ENCODE measurements at regions not wholly inside any gene's neighbourhood (a gene's known extent, or its start where the extent isn't known, plus 50 kb on each side); places are given as distances from the start of the nearest gene placed in this dataset.

DNA sequence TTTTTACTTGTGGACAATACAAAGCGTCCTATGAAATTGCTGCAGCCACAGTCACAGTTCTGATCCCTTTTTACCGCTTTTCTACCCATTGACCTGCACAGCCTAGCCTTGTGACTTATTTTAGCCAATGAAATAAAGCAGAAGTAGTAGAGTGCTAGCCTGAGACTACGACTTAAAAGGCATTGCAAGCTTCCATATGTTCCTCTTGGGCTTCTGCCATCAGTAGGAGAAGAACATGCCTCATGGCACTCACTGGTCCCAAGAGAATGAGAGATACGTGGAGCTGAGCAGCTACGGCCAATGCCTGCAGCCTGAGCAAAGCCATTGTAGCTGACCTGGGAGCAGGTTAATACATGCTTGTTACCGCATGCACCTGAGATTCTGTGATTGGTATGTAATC lies 416.6 kb upstream of the CLINT1 start:
- Histone ChIP-seq H3K36me3 (ENCODE audit: control insufficient read depth, insufficient read depth, low read length) (no peaks in the 10 kb centered on the region), H3K4me3 (ENCODE audit: low read depth, low read length) (no peak overlapping the region), H3K27me3 (ENCODE audit: control insufficient read depth, insufficient read depth, low read length) (no peaks in the 10 kb centered on the region)
- no peak for DNase-seq (ENCODE audit: low read depth)
- TF ChIP-seq, protein P1, sequence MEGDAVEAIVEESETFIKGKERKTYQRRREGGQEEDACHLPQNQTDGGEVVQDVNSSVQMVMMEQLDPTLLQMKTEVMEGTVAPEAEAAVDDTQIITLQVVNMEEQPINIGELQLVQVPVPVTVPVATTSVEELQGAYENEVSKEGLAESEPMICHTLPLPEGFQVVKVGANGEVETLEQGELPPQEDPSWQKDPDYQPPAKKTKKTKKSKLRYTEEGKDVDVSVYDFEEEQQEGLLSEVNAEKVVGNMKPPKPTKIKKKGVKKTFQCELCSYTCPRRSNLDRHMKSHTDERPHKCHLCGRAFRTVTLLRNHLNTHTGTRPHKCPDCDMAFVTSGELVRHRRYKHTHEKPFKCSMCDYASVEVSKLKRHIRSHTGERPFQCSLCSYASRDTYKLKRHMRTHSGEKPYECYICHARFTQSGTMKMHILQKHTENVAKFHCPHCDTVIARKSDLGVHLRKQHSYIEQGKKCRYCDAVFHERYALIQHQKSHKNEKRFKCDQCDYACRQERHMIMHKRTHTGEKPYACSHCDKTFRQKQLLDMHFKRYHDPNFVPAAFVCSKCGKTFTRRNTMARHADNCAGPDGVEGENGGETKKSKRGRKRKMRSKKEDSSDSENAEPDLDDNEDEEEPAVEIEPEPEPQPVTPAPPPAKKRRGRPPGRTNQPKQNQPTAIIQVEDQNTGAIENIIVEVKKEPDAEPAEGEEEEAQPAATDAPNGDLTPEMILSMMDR (IDR thresholded peaks at IDR 0.05; ENCODE audit: insufficient read depth, low read length, poor library complexity, severe bottlenecking): no peak

DNA sequence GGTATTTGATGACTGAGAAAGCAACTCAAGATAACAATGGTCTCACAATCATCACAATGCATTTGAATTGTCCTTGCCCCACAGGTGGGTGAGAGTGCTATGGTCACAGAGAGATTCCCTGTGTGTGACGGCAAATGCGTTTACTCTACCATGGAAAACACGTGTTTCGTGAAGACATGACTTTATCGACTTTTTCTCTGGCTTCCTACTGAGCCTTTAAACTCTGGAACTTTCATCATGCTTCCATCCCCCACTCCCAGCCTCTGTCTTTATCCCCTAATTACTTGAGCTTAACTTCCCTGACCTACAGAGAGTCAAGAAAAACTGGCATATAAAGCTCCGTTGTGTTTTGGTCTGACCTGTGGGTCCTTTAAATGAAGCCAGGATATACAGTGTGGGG lies 414.1 kb upstream of the CLINT1 start:
- no peak overlapping the region for H3K4me3 ChIP-seq (ENCODE audit: low read depth, low read length)
- H3K27me3 ChIP-seq (ENCODE audit: control insufficient read depth, insufficient read depth, low read length): no peaks in the 10 kb centered on the region
- H3K36me3 ChIP-seq (ENCODE audit: control insufficient read depth, insufficient read depth, low read length): no peaks in the 10 kb centered on the region
- TF ChIP-seq, protein P1 (IDR thresholded peaks at IDR 0.05; ENCODE audit: insufficient read depth, low read length, poor library complexity, severe bottlenecking): no peak
- DNase-seq (ENCODE audit: low read depth): no peak

DNA sequence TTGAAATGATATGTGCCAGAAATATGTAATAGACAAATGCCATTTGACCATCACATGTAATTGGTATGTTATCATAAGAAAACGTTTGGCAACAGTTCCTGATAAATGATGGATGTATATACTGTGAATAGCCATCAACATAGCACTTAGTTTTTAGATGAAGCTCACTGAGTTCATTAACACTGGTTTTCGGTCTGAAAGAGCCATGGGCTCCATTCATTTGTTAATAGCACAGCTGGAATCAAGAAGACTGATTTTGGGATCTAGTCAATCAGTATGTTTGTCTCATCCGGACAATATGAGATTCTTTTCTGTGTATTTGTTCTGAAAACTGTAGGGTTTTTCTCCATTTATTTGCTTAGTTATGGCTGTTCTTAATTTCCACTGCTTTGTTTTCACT lies 413.5 kb upstream of the CLINT1 start:
- Histone ChIP-seq H3K27me3 (ENCODE audit: control insufficient read depth, insufficient read depth, low read length) (no peaks in the 10 kb centered on the region), H3K4me3 (ENCODE audit: low read depth, low read length) (no peak overlapping the region), H3K36me3 (ENCODE audit: control insufficient read depth, insufficient read depth, low read length) (no peaks in the 10 kb centered on the region)
- DNase-seq (ENCODE audit: low read depth): no peak
- TF ChIP-seq, protein P1 (IDR thresholded peaks at IDR 0.05; ENCODE audit: insufficient read depth, low read length, poor library complexity, severe bottlenecking): no peak

DNA sequence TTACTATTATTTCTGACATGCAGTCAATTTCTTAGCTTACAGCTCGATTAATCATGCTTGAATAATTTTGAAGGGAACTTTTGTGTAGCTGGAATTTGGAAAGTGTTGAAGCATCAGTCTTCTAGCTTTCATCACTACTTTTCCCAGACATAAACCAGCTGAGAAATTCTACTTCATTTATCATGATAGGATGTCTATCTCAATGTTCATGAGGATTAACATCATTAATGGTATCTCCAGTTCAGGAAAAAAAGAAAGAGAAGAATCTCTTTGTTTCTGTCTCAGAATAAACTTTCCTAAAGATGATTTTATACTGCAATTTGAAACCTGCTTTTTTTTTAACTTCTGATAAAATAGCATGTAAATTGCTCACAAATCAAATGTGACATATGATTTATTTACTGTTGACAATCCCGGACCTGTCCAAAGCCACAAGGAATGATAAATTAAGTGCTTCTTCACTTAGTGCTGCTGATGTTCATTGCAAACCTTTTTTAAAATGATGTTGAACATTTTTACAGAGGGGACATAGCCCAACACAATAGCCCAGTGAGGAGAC lies 412.1 kb upstream of the CLINT1 start:
- TF ChIP-seq, protein P1 (IDR thresholded peaks at IDR 0.05; ENCODE audit: insufficient read depth, low read length, poor library complexity, severe bottlenecking): no peak
- H3K36me3 ChIP-seq (ENCODE audit: control insufficient read depth, insufficient read depth, low read length): no peaks in the 10 kb centered on the region
- no peak for DNase-seq (ENCODE audit: low read depth)
- no peaks in the 10 kb centered on the region for H3K27me3 ChIP-seq (ENCODE audit: control insufficient read depth, insufficient read depth, low read length)
- no peak overlapping the region for H3K4me3 ChIP-seq (ENCODE audit: low read depth, low read length)

DNA sequence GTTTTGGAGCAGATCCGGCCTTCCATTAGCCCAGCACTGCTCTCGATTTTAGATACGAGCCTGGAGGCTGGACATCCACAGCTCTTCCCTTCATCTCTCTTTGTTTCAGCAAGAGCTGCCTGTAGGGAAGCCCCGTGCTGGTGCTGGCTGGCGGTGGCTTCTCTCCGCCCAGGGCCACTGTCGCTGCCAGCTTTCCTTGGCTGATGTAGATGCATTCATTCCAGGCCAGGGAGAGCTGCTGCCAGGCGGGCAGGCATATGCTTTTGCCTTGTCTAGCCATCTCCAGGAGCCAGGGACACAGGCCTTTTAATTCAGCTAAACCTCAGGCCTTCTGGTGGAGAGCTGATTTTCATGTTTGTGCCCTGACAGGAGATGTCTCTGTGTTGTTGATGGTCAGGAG lies 409.3 kb upstream of the CLINT1 start:
- H3K36me3 ChIP-seq (ENCODE audit: control insufficient read depth, insufficient read depth, low read length): no peaks in the 10 kb centered on the region
- no peak overlapping the region for H3K4me3 ChIP-seq (ENCODE audit: low read depth, low read length)
- H3K27me3 ChIP-seq (ENCODE audit: control insufficient read depth, insufficient read depth, low read length): no peaks in the 10 kb centered on the region
- no peak for DNase-seq (ENCODE audit: low read depth)
- TF ChIP-seq, protein P1 (IDR thresholded peaks at IDR 0.05; ENCODE audit: insufficient read depth, low read length, poor library complexity, severe bottlenecking): no peak

DNA sequence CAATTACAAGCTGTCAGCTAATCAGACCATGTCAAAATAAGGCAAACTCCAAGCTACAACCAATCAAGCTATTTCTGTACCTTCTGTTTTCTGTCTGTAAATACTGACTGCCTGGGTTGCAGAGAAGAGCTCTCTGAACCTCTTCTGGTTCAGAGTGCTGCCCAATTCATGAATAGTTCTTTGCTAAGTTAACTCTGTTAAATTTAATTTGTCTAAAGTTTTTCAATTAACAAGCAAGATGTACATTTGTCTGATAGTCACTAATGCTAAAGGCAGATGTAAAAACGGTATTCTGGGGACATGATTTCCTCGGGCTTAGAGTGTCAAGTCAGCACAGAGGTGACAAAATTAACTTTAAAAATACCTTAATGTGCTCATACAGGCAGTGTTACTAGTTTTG lies 408.3 kb upstream of the CLINT1 start:
- TF ChIP-seq, protein P1 (IDR thresholded peaks at IDR 0.05; ENCODE audit: insufficient read depth, low read length, poor library complexity, severe bottlenecking): no peak
- Histone ChIP-seq H3K4me3 (ENCODE audit: low read depth, low read length) (no peak overlapping the region), H3K36me3 (ENCODE audit: control insufficient read depth, insufficient read depth, low read length) (no peaks in the 10 kb centered on the region), H3K27me3 (ENCODE audit: control insufficient read depth, insufficient read depth, low read length) (no peaks in the 10 kb centered on the region)
- DNase-seq (ENCODE audit: low read depth): no peak
